ENCODE measurements at regions not wholly inside any gene's neighbourhood (a gene's known extent, or its start where the extent isn't known, plus 50 kb on each side); places are given as distances from the start of the nearest gene placed in this dataset.

DNA sequence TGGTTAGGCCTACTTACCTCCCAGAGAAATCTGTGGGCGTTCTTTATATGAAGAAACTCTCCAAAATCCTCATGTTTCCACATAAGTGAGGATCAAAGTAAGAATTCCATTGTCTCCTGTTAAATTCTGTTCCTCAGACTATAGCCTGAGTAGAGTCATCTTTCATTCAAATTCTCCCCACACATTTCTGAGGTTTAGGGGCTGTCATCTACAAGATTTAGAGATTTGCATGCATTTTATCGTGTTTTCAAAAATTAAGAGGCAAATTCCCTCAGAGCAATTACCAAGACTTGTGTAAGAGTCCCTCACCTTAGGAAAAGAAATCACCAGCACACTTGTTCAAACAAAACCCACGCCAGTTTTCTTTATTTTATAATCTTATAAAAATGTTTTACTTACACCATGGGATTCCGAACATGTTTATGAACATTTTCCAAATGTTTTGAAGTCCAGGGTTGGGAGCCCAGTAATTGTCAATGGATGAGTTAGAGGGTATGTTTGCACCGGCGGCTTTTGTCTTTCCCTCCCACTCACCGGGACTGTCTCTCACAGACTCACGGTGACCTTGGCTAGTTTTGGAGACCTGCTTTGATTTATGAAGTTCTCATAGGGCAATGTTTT, 367.6 kb downstream of the ENC1 start:
- H3K36me3 ChIP-seq (replicated peaks): no peaks in the 10 kb centered on the region
- in situ Hi-C loops (cut with MboI; ENCODE audit: low sequenced_read_pairs): no loop called here

DNA sequence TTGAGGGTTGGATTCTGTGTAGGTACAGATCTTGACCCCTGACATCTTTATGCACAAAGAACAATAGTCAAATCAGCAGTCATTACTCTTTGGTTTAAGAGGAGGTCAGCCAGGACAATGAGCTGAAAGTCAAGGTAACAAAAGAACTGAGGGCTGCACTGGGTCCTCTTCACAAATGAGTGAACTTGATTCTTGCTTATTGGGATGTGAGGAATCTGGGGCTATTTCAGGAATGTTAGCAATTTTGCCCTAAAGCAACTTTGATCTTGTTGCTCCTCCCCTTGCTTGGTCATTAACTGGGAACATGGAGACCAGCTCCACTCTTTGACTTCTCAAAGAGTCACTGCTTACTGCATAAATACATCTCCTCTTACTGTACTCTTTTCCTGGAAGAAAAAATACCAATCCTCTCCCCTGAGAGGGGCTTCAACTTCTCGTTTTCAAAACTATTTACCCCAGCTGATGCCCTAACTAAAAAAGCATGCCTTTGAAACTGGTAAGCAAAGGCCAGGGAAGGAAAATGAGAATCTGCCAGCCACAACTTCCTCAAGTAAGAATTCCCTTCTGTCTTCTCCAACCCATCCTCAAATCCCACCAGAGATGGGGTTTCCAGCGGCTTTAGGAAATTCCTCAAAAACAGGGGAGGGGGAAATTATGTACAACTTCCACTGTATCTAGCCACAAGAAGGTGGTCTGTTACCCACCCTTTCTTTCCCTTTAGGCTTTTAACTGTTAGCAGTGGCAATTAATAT, 368.3 kb downstream of the ENC1 start:
- H3K27me3 ChIP-seq (ENCODE audit: low read depth): no peaks in the 10 kb centered on the region
- H3K9me3 ChIP-seq: no peaks in the 10 kb centered on the region
- in situ Hi-C loops (cut with MboI; ENCODE audit: low sequenced_read_pairs): no loop called here
- H3K36me3 ChIP-seq (replicated peaks): no peaks in the 10 kb centered on the region
- H3K4me3 ChIP-seq: no peak overlapping the region
- peak; percentile 46 to 74 for DNase-seq (ENCODE audit: low spot score in 2 of 2)
- peaks cover 20% of the 10 kb centered on the region for H3K4me1 ChIP-seq

More for the DNA sequence above, 367.6 kb downstream of the ENC1 start:
- Histone ChIP-seq H3K4me3 (no peak overlapping the region), H3K27me3 (ENCODE audit: low read depth) (no peaks in the 10 kb centered on the region), H3K9me3 (no peaks in the 10 kb centered on the region), H3K4me1 (peaks cover 20% of the 10 kb centered on the region)
- peak; percentile 19 to 49 for DNase-seq (ENCODE audit: low spot score in 2 of 2)

DNA sequence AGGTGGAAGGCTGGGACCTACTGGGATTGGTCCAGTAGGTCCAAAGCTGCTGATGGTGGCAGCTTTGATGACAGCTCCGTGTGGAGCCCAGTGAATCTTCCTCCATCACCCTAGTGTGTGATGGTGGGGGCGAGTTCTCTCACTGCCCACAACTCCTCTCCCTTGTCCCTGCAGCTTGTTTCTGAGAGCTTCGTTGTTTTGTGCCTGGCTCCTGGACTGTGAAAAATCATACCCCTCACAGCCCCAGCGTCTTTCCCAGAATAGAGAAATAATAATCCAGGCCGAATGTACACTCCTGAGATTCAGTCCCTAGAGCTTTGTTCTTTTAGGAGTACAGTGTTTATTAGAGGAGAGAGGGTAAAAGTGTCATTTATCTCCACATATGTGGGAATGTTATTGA, 372.2 kb downstream of the ENC1 start:
- in situ Hi-C loops (cut with MboI; ENCODE audit: low sequenced_read_pairs): no loop called here
- Histone ChIP-seq H3K9me3 (no peaks in the 10 kb centered on the region), H3K4me1 (peaks cover 15% of the 10 kb centered on the region), H3K27me3 (ENCODE audit: low read depth) (no peaks in the 10 kb centered on the region), H3K36me3 (replicated peaks) (no peaks in the 10 kb centered on the region), H3K4me3 (no peak overlapping the region)
- no peak for DNase-seq (ENCODE audit: low spot score in 2 of 2)

DNA sequence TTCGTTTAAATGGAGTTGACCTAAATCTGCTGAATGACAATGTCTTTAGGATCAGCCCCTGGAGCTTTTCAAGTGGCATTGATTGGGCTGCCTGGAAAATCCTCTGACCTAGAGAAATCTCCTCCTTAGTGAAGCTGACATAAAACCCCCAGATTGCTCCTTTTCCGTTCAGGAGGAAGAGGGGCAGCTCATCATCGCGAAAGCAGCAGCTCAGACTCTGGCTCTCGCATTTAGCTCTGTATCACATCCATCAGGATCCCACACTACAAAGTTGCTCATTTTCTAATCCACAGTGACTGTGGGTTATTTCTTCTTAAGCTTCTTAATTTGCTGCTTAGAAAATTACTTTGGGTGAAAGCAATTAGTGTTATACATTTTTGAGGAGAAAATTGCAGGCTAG, 373.7 kb downstream of the ENC1 start:
- peaks cover 4% of the 10 kb centered on the region; the same call in 1 of the 2 replicates for H3K4me1 ChIP-seq
- H3K4me3 ChIP-seq: no peak overlapping the region
- in situ Hi-C loops (cut with MboI; ENCODE audit: low sequenced_read_pairs): no loop called here
- DNase-seq (ENCODE audit: low spot score in 2 of 2): no peak
- no peaks in the 10 kb centered on the region for H3K9me3 ChIP-seq
- no peaks in the 10 kb centered on the region for H3K27me3 ChIP-seq (ENCODE audit: low read depth)
- no peaks in the 10 kb centered on the region for H3K36me3 ChIP-seq (replicated peaks)

DNA sequence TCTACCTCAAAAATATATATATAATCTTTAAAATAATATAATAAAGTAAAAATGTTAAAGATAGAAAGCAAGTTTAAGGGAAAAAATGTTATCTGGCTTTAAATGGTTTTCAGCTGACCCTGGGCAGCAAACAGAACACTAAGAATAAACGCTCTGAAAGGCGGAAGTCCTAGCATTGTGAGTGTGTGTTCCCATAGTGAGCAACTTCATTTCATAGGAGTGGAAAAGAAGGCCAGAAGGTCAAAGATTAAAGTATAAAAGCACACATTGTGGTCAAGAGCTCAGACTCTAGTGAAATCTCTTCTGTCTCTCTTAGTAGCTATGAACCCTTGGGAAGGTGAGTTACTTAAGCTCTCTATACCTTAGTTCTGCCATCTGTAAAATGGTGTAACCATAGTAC, 374.4 kb downstream of the ENC1 start:
- H3K36me3 ChIP-seq (replicated peaks): no peaks in the 10 kb centered on the region

DNA sequence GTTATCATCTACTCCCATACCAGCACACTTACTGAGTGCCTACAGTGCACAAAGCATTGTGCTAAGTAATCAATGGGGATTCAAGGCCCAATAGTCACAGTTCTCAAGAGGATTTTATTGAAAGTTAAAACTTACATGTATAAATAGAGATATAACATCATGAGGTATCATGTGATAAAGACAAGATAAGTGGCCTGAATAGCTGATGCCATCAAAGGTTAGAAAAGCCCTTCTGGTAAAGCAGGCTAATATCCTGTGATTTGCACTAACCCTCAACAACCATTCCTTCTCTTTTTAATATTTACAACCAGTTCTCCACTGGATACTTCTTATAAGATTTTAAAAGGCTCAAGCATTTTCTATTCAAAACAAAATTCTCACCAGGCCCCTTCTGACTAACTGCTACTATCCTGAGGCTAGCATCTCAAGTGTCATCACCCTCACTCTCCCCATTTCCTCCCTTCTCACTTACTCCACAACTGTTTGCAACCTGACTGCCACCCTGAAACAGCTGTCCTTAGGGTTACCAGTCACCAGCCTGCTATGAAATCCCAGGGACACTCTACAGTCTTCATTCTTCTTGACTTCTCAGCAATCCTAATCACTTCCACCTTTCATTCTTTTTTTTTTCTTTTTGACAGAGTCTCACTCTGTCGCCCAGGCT, 377.9 kb downstream of the ENC1 start:
- DNase-seq (ENCODE audit: low spot score in 2 of 2): no peak
- Histone ChIP-seq H3K36me3 (replicated peaks) (no peaks in the 10 kb centered on the region), H3K4me1 (no peaks in the 10 kb centered on the region), H3K4me3 (no peak overlapping the region), H3K9me3 (no peaks in the 10 kb centered on the region), H3K27me3 (ENCODE audit: low read depth) (no peaks in the 10 kb centered on the region)
- in situ Hi-C loops (cut with MboI; ENCODE audit: low sequenced_read_pairs): no loop called here

More for the DNA sequence above, 374.4 kb downstream of the ENC1 start:
- DNase-seq (ENCODE audit: low spot score in 2 of 2): no peak
- in situ Hi-C loops (cut with MboI; ENCODE audit: low sequenced_read_pairs): no loop called here
- Histone ChIP-seq H3K4me3 (no peak overlapping the region), H3K27me3 (ENCODE audit: low read depth) (no peaks in the 10 kb centered on the region), H3K9me3 (no peaks in the 10 kb centered on the region), H3K4me1 (no peaks in the 10 kb centered on the region)

DNA sequence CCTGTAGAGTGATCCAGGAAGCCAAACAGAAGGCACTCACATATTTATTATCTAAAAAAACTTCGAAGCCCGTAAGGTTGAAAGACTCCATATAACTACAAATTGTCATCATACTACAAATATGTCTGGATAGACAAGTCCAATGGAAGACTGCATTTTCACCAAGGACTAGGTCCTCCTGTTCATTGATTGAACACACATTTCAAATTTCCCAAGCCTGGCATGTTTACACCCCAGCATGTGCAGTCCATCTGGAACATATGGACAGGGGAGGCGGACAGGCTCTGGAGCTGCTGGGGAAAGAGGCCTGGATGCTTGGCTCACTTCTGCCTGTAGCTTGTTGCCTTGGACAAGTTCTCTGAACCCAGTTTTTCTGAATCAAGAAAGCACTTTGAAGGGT, 378.7 kb downstream of the ENC1 start:
- no peak for DNase-seq (ENCODE audit: low spot score in 2 of 2)
- in situ Hi-C loops (cut with MboI; ENCODE audit: low sequenced_read_pairs): no loop called here
- no peak overlapping the region for H3K4me3 ChIP-seq
- H3K4me1 ChIP-seq: no peaks in the 10 kb centered on the region
- no peaks in the 10 kb centered on the region for H3K27me3 ChIP-seq (ENCODE audit: low read depth)
- H3K36me3 ChIP-seq (replicated peaks): no peaks in the 10 kb centered on the region
- no peaks in the 10 kb centered on the region for H3K9me3 ChIP-seq

DNA sequence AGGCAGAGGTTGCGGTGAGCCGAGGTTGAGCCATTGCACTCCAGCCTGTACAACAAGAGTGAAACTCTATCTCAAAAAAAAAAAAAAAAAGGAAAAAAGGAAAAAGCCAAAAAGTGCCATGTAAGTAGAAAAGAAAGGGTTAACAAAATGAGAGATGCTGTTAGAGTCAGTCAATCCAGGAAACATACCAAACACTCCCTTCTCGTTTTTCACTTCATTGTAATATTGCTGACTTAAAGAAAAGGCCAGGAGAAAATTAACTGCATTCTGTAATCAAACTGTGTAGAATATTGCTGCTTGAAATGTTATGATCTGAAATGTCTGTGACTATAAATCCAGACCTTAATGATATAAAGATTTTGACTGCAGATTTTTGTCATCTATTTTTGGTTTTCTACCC, 379.1 kb downstream of the ENC1 start:
- H3K27me3 ChIP-seq (ENCODE audit: low read depth): no peaks in the 10 kb centered on the region; the same call in 1 of the 2 replicates
- in situ Hi-C loops (cut with MboI; ENCODE audit: low sequenced_read_pairs): no loop called here
- no peaks in the 10 kb centered on the region for H3K4me1 ChIP-seq
- no peak for DNase-seq (ENCODE audit: low spot score in 2 of 2)
- H3K9me3 ChIP-seq: no peaks in the 10 kb centered on the region
- no peaks in the 10 kb centered on the region for H3K36me3 ChIP-seq (replicated peaks)
- no peak overlapping the region for H3K4me3 ChIP-seq

DNA sequence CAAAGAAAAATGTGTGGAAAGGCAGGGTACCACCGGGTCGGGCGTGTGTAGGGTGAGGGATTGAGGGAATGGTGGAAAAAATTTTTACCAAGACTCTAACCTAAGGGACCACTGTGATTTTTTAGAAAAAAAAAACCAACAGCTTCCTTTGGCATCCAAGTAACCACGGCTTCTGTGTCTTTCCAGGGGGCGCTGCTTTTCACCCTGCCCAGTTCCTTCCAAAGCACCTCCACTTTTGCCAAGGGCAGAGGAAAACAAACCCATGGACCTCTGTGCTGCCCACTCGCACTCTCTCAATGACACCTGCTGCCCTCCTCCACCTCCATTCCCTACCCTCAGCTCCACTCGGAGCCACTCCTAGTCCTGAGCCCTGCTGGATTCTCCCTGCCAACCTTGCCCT, 381.0 kb downstream of the ENC1 start:
- no peaks in the 10 kb centered on the region for H3K4me1 ChIP-seq

DNA sequence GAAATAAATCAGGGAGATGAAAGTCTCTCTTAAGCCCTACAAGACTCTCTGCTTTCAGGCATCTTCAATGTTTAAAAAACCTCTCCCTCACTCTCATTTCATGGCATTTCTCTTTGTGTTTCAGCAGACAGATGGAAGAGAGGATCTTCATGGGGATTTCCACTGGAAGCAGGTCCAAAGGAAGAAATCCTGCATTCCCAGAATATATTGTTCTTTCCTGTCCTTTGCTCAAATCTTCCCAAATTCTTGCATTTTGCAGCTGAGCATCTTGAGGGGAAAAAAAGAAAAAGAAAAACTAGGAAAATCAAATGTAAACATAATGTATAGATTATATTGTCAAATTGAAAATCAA, 382.2 kb downstream of the ENC1 start:
- no peak for DNase-seq (ENCODE audit: low spot score in 2 of 2)
- Histone ChIP-seq H3K4me1 (no peaks in the 10 kb centered on the region), H3K36me3 (replicated peaks) (no peaks in the 10 kb centered on the region), H3K27me3 (ENCODE audit: low read depth) (no peaks in the 10 kb centered on the region; the same call in 1 of the 2 replicates), H3K4me3 (no peak overlapping the region), H3K9me3 (no peaks in the 10 kb centered on the region)
- in situ Hi-C loops (cut with MboI; ENCODE audit: low sequenced_read_pairs): no loop called here

More for the DNA sequence above, 381.0 kb downstream of the ENC1 start:
- in situ Hi-C loops (cut with MboI; ENCODE audit: low sequenced_read_pairs): no loop called here
- DNase-seq (ENCODE audit: low spot score in 2 of 2): no peak
- Histone ChIP-seq H3K9me3 (no peaks in the 10 kb centered on the region), H3K27me3 (ENCODE audit: low read depth) (no peaks in the 10 kb centered on the region; the same call in 1 of the 2 replicates), H3K4me3 (no peak overlapping the region), H3K36me3 (replicated peaks) (no peaks in the 10 kb centered on the region)

DNA sequence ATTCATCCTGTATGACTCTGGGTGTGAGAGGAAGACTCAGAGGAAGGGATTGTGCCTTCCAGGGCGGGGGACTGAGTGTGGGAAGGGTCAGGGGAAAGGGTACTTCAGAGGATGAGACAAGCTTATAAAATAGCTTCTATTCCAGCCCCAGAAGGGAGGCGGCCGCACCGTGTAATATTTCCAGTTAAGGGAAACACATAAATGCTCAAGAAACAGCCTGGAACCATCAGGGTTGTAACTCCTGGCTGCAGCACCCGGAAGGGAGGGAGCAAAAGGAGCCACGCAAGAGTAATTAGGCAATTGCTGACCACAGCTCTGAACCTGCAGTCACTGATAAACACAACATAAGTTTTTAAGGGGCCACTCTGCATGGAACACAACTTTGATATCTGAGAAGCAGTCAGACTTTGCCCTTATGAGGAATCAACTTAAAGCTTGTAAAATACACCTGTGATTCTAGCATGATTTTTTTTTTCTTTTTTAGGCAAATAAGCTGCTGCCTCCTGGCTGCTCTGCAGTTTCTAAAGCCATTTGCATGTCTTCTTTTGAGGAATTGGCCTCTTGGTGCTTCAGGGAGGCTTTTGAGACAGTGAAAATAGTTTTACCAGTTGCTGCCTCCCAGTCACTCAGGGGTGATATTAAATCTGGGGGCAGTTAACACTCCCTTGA, 382.7 kb downstream of the ENC1 start:
- H3K4me3 ChIP-seq: no peak overlapping the region
- no peaks in the 10 kb centered on the region for H3K9me3 ChIP-seq
- no peaks in the 10 kb centered on the region; the same call in 1 of the 2 replicates for H3K27me3 ChIP-seq (ENCODE audit: low read depth)
- no peak for DNase-seq (ENCODE audit: low spot score in 2 of 2)
- in situ Hi-C loops (cut with MboI; ENCODE audit: low sequenced_read_pairs): no loop called here
- H3K4me1 ChIP-seq: no peaks in the 10 kb centered on the region
- no peaks in the 10 kb centered on the region for H3K36me3 ChIP-seq (replicated peaks)

DNA sequence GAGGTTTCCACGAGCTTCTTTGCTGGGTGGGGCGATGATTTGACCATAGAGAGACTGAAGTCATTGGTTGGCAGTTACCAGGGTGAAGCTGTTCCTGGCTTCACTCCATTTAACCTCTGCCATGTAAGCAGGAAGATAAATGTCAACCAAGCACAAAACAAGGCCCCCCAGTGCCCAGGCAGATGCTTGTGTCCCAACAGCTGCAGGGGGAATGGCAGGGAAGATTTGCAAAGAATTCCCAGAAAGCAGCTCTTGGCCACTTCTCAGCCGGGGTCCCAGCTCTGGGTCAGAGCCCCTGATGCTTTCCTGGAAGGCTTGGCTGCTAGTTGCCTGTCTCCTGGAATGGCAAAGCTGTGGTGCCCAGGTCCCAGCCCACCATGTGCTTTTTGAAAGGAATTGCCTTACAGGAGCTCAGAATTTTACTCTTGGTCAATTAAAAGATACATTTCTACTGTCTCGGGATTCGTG, 383.4 kb downstream of the ENC1 start:
- no peaks in the 10 kb centered on the region; the same call in 1 of the 2 replicates for H3K27me3 ChIP-seq (ENCODE audit: low read depth)
- in situ Hi-C loops (cut with MboI; ENCODE audit: low sequenced_read_pairs): no loop called here
- DNase-seq (ENCODE audit: low spot score in 2 of 2): no peak
- no peaks in the 10 kb centered on the region for H3K36me3 ChIP-seq (replicated peaks)
- H3K4me3 ChIP-seq: no peak overlapping the region
- H3K9me3 ChIP-seq: no peaks in the 10 kb centered on the region
- no peaks in the 10 kb centered on the region for H3K4me1 ChIP-seq

DNA sequence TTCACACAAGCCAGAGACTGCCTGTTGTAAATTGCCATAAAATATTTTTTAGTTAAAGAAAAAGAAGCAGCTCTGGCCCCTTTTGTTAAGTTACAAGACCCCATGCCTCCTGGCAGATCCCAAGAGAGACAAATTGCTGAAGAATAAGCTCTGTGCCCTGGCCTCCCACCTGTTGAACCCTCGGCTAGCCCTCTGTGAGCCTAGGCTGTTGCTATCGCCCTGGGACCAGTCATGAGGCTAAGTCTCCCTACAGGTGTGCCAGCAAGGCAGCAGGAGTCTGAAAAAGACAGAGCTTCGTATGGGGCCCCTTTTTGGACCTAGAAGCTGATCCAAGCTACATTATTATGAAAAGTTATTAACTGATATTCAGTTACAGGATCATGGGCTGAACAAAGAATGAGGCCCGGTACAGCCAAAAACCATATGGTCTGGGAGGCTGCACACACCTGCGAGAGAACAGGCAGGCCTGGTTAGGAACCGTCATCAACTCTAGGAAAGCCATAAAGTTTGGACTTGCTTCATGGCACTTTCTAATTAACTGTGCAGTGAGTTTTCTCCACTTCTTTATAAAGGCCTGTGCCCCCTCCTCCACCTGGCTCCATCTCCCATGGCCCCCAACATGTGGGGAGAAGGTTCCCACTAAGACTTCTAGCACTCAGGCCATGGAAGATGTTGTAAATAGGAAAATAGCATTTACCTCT, 384.7 kb downstream of the ENC1 start:
- in situ Hi-C loops (cut with MboI; ENCODE audit: low sequenced_read_pairs): no loop called here
- no peak overlapping the region for H3K4me3 ChIP-seq
- no peaks in the 10 kb centered on the region for H3K4me1 ChIP-seq
- no peaks in the 10 kb centered on the region for H3K36me3 ChIP-seq (replicated peaks)
- no peaks in the 10 kb centered on the region for H3K9me3 ChIP-seq
- no peaks in the 10 kb centered on the region; the same call in 1 of the 2 replicates for H3K27me3 ChIP-seq (ENCODE audit: low read depth)
- DNase-seq (ENCODE audit: low spot score in 2 of 2): no peak
